ENCODE measurements at regions not wholly inside any gene's neighbourhood (a gene's known extent, or its start where the extent isn't known, plus 50 kb on each side); places are given as distances from the start of the nearest gene placed in this dataset.

GRCh38 chr3:59341459-59341858 lies 291.6 kb upstream of the CFAP20DC start:
- Mint-ChIP-seq H3K27me3 (ENCODE audit: unreplicated experiment) (no peaks in the 10 kb centered on the region), H3K36me3 (ENCODE audit: unreplicated experiment) (no peaks in the 10 kb centered on the region), H3K4me1 (ENCODE audit: unreplicated experiment) (no peaks in the 10 kb centered on the region), H3K27ac (ENCODE audit: unreplicated experiment) (no peak overlapping the region), H3K4me3 (ENCODE audit: unreplicated experiment) (no peak overlapping the region), H3K9me3 (ENCODE audit: unreplicated experiment) (no peaks in the 10 kb centered on the region)
- DNase-seq (ENCODE audit: extremely low spot score, unreplicated experiment) = no peak
- no peak for TF ChIP-seq CTCF (IDR thresholded peaks at IDR 0.05)

GRCh38 chr3:59339818-59340217 lies 290.0 kb upstream of the CFAP20DC start:
- Mint-ChIP-seq H3K27me3 (ENCODE audit: unreplicated experiment) (no peaks in the 10 kb centered on the region), H3K4me1 (ENCODE audit: unreplicated experiment) (no peaks in the 10 kb centered on the region), H3K9me3 (ENCODE audit: unreplicated experiment) (no peaks in the 10 kb centered on the region), H3K27ac (ENCODE audit: unreplicated experiment) (no peak overlapping the region), H3K4me3 (ENCODE audit: unreplicated experiment) (no peak overlapping the region), H3K36me3 (ENCODE audit: unreplicated experiment) (no peaks in the 10 kb centered on the region)
- no peak for TF ChIP-seq CTCF (IDR thresholded peaks at IDR 0.05)
- no peak for DNase-seq (ENCODE audit: extremely low spot score, unreplicated experiment)

- DNase-seq (ENCODE audit: extremely low spot score, unreplicated experiment) = no peak
- no peak for TF ChIP-seq CTCF (IDR thresholded peaks at IDR 0.05)
- H3K27ac Mint-ChIP-seq (ENCODE audit: unreplicated experiment) = no peak overlapping the region
- H3K9me3 Mint-ChIP-seq (ENCODE audit: unreplicated experiment) = no peaks in the 10 kb centered on the region
- no peaks in the 10 kb centered on the region for H3K27me3 Mint-ChIP-seq (ENCODE audit: unreplicated experiment)
- H3K4me1 Mint-ChIP-seq (ENCODE audit: unreplicated experiment) = no peaks in the 10 kb centered on the region
- no peak overlapping the region for H3K4me3 Mint-ChIP-seq (ENCODE audit: unreplicated experiment)
- no peaks in the 10 kb centered on the region for H3K36me3 Mint-ChIP-seq (ENCODE audit: unreplicated experiment)
These were observed 289.1 kb upstream of the CFAP20DC start for GRCh38 chr3:59338934-59339333.

DNA sequence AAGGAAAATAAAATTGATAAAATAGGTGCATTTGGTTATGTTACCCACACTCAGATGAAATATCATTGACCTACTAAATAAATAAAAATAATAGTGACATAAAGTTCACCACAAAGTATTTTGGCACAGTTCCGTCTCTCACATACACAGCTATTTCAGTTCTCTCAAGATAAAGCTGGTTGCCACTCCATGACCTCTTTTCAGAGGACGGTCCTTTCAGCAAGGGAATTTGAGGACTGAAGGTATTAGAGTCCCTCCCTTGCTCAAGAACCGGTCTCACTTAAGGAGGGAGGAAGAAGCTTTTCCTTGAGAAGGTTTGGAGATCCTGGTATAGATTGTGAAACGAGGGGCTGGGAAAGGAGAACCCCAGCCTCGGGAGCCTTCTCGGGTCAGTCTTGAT lies 285.5 kb upstream of the CFAP20DC start:
- H3K4me1 Mint-ChIP-seq (ENCODE audit: unreplicated experiment) = no peaks in the 10 kb centered on the region
- no peak overlapping the region for H3K27ac Mint-ChIP-seq (ENCODE audit: unreplicated experiment)
- no peak overlapping the region for H3K4me3 Mint-ChIP-seq (ENCODE audit: unreplicated experiment)
- no peak for DNase-seq (ENCODE audit: extremely low spot score, unreplicated experiment)
- no peaks in the 10 kb centered on the region for H3K9me3 Mint-ChIP-seq (ENCODE audit: unreplicated experiment)
- H3K36me3 Mint-ChIP-seq (ENCODE audit: unreplicated experiment) = no peaks in the 10 kb centered on the region
- H3K27me3 Mint-ChIP-seq (ENCODE audit: unreplicated experiment) = no peaks in the 10 kb centered on the region
- no peak for TF ChIP-seq CTCF (IDR thresholded peaks at IDR 0.05)

DNA sequence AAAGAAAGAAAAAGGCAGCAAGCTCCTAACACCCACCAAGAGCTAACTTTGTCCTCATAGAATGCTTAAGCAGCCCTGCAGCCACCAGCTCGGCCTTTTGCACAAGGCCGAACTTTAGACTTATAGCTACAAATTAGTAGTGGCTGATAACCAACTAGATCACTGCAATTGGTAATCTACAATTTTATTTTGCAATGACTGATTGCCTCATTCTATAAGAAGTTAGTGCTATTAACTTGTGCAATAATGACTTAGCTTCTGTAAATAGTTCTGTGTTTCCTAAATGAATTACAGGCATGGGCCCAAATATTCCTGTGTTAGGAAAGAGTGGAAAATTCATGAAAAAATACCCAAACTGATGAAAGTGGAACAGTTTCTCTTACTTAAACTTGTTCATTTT lies 284.8 kb upstream of the CFAP20DC start:
- H3K27ac Mint-ChIP-seq (ENCODE audit: unreplicated experiment) = no peak overlapping the region
- H3K4me1 Mint-ChIP-seq (ENCODE audit: unreplicated experiment) = no peaks in the 10 kb centered on the region
- no peaks in the 10 kb centered on the region for H3K9me3 Mint-ChIP-seq (ENCODE audit: unreplicated experiment)
- no peak for TF ChIP-seq CTCF (IDR thresholded peaks at IDR 0.05)
- H3K4me3 Mint-ChIP-seq (ENCODE audit: unreplicated experiment) = no peak overlapping the region
- DNase-seq (ENCODE audit: extremely low spot score, unreplicated experiment) = no peak
- no peaks in the 10 kb centered on the region for H3K36me3 Mint-ChIP-seq (ENCODE audit: unreplicated experiment)
- no peaks in the 10 kb centered on the region for H3K27me3 Mint-ChIP-seq (ENCODE audit: unreplicated experiment)

Measured in osteocyte (in vitro differentiated cells).